Thyroid gland (tissue), 4 donors: ENCODE measurements at regions not wholly inside any gene's neighbourhood (a gene's known extent, or its start where the extent isn't known, plus 50 kb on each side); places are given as distances from the start of the nearest gene placed in this dataset.

Experiments
- CTCF ChIP-seq, 6 experiments: fragments of 200-600 bp in 3 of 6; fragments of 450-650 bp in 3 of 6; sonication (generic) in 3 of 6; IDR thresholded peaks; one replicate each; pipeline ENCODE4 v1.5.1; 2016 to 2019; ENCODE audit warnings: antibody characterized with exemption in 6 of 6, mild to moderate bottlenecking in 2 of 6, inconsistent platforms in 1 of 6, moderate library complexity in 1 of 6
- POLR2A ChIP-seq, 2 donors: fragments of 450-650 bp; IDR thresholded peaks; one replicate each; pipeline ENCODE4 v1.6.1; 2017; ENCODE audit warnings: antibody characterized with exemption in 2 of 2, mild to moderate bottlenecking in 2 of 2, moderate library complexity in 1 of 2

- TF ChIP-seq CTCF (IDR thresholded peaks at IDR 0.05), result no peak
- TF ChIP-seq POLR2A (IDR thresholded peaks at IDR 0.05), result no peak
Observed at GRCh38 chr3:82054849-82055248, 293.4 kb upstream of the GBE1 start.
